IPS-18a (cell line): ENCODE measurements at regions not wholly inside any gene's neighbourhood (a gene's known extent, or its start where the extent isn't known, plus 50 kb on each side); places are given as distances from the start of the nearest gene placed in this dataset.

Experiments
- H3K27ac ChIP-seq: one replicate; pipeline ENCODE4 v1.5.1; 2013; ENCODE audit warnings: low read length
- H3K27me3 ChIP-seq: one replicate; pipeline ENCODE4 v1.6.1; 2013; ENCODE audit warnings: mild to moderate bottlenecking, low read length; ENCODE audit not compliant: control insufficient read depth, insufficient read depth
- H3K36me3 ChIP-seq: one replicate; pipeline ENCODE4 v1.6.1; 2013; ENCODE audit warnings: low read depth, low read length; ENCODE audit not compliant: control insufficient read depth
- H3K4me1 ChIP-seq: one replicate; pipeline ENCODE4 v1.6.1; 2013; ENCODE audit warnings: low read depth, low read length; ENCODE audit not compliant: control insufficient read depth
- H3K4me3 ChIP-seq: one replicate; pipeline ENCODE4 v1.5.1; 2013; ENCODE audit warnings: low read length
- H3K9ac ChIP-seq: one replicate; pipeline ENCODE4 v1.6.1; 2013; ENCODE audit warnings: mild to moderate bottlenecking, low read length, moderate library complexity
- H3K9me3 ChIP-seq: one replicate; pipeline ENCODE4 v1.6.1; 2013; ENCODE audit warnings: low read depth, low read length; ENCODE audit not compliant: control insufficient read depth

- no peak overlapping the region for H3K9ac ChIP-seq
- no peak overlapping the region for H3K4me3 ChIP-seq
- no peaks in the 10 kb centered on the region for H3K27me3 ChIP-seq
- H3K9me3 ChIP-seq, result no peaks in the 10 kb centered on the region
- no peak overlapping the region for H3K27ac ChIP-seq
- H3K36me3 ChIP-seq, result no peaks in the 10 kb centered on the region
- peaks cover 5% of the 10 kb centered on the region for H3K4me1 ChIP-seq
Measured at GRCh38 chr15:77709135-77709886, 76.6 kb upstream of the LINGO1 start.

- H3K4me1 ChIP-seq, result no peaks in the 10 kb centered on the region
- H3K9ac ChIP-seq, result no peak overlapping the region
- no peak overlapping the region for H3K4me3 ChIP-seq
- H3K36me3 ChIP-seq, result no peaks in the 10 kb centered on the region
- H3K9me3 ChIP-seq, result no peaks in the 10 kb centered on the region
- no peaks in the 10 kb centered on the region for H3K27me3 ChIP-seq
- no peak overlapping the region for H3K27ac ChIP-seq
Measured at GRCh38 chr15:77706482-77707244, 74.0 kb upstream of the LINGO1 start.

GRCh38 chr15:77702211-77702957 lies 69.7 kb upstream of the LINGO1 start:
- H3K36me3 ChIP-seq, result no peaks in the 10 kb centered on the region
- H3K4me1 ChIP-seq, result no peaks in the 10 kb centered on the region
- no peaks in the 10 kb centered on the region for H3K9me3 ChIP-seq
- no peak overlapping the region for H3K27ac ChIP-seq
- H3K27me3 ChIP-seq, result no peaks in the 10 kb centered on the region
- no peak overlapping the region for H3K4me3 ChIP-seq
- H3K9ac ChIP-seq, result no peak overlapping the region

- Histone ChIP-seq H3K27me3 (no peaks in the 10 kb centered on the region), H3K27ac (no peak overlapping the region), H3K9me3 (no peaks in the 10 kb centered on the region), H3K9ac (no peak overlapping the region), H3K36me3 (no peaks in the 10 kb centered on the region), H3K4me3 (no peak overlapping the region), H3K4me1 (no peaks in the 10 kb centered on the region)
Measured at GRCh38 chr15:77698481-77698880, 65.8 kb upstream of the LINGO1 start.

- H3K9me3 ChIP-seq, result no peaks in the 10 kb centered on the region
- H3K27ac ChIP-seq, result no peak overlapping the region
- H3K4me1 ChIP-seq, result no peaks in the 10 kb centered on the region
- H3K27me3 ChIP-seq, result no peaks in the 10 kb centered on the region
- H3K9ac ChIP-seq, result no peak overlapping the region
- no peaks in the 10 kb centered on the region for H3K36me3 ChIP-seq
- H3K4me3 ChIP-seq, result no peak overlapping the region
Measured at GRCh38 chr15:77697893-77698292, 65.2 kb upstream of the LINGO1 start.

GRCh38 chr15:77696871-77697270 lies 64.2 kb upstream of the LINGO1 start:
- Histone ChIP-seq H3K36me3 (no peaks in the 10 kb centered on the region), H3K4me3 (no peak overlapping the region), H3K9me3 (no peaks in the 10 kb centered on the region), H3K27ac (no peak overlapping the region), H3K4me1 (no peaks in the 10 kb centered on the region), H3K9ac (no peak overlapping the region), H3K27me3 (no peaks in the 10 kb centered on the region)

- no peaks in the 10 kb centered on the region for H3K36me3 ChIP-seq
- no peak overlapping the region for H3K9ac ChIP-seq
- no peaks in the 10 kb centered on the region for H3K9me3 ChIP-seq
- H3K4me1 ChIP-seq, result no peaks in the 10 kb centered on the region
- H3K4me3 ChIP-seq, result no peak overlapping the region
- no peak overlapping the region for H3K27ac ChIP-seq
- H3K27me3 ChIP-seq, result no peaks in the 10 kb centered on the region
Measured at GRCh38 chr15:77695961-77696582, 63.4 kb upstream of the LINGO1 start.

GRCh38 chr15:77695548-77695947 lies 62.8 kb upstream of the LINGO1 start:
- H3K36me3 ChIP-seq, result no peaks in the 10 kb centered on the region
- H3K9ac ChIP-seq, result no peak overlapping the region
- H3K4me1 ChIP-seq, result no peaks in the 10 kb centered on the region
- no peak overlapping the region for H3K4me3 ChIP-seq
- no peaks in the 10 kb centered on the region for H3K27me3 ChIP-seq
- H3K27ac ChIP-seq, result no peak overlapping the region
- H3K9me3 ChIP-seq, result no peaks in the 10 kb centered on the region

GRCh38 chr15:77693576-77693975 lies 60.9 kb upstream of the LINGO1 start:
- Histone ChIP-seq H3K9me3 (no peaks in the 10 kb centered on the region), H3K9ac (no peak overlapping the region), H3K36me3 (no peaks in the 10 kb centered on the region), H3K4me1 (no peaks in the 10 kb centered on the region), H3K4me3 (no peak overlapping the region), H3K27ac (no peak overlapping the region), H3K27me3 (no peaks in the 10 kb centered on the region)

- H3K9ac ChIP-seq, result no peak overlapping the region
- no peaks in the 10 kb centered on the region for H3K27me3 ChIP-seq
- no peaks in the 10 kb centered on the region for H3K4me1 ChIP-seq
- H3K27ac ChIP-seq, result no peak overlapping the region
- H3K9me3 ChIP-seq, result no peaks in the 10 kb centered on the region
- H3K4me3 ChIP-seq, result no peak overlapping the region
- H3K36me3 ChIP-seq, result no peaks in the 10 kb centered on the region
Measured at GRCh38 chr15:77692614-77693013, 59.9 kb upstream of the LINGO1 start.

- no peaks in the 10 kb centered on the region for H3K27me3 ChIP-seq
- no peaks in the 10 kb centered on the region for H3K36me3 ChIP-seq
Measured at GRCh38 chr15:77691607-77692006, 58.9 kb upstream of the LINGO1 start.

More at GRCh38 chr15:77691607-77692006, 58.9 kb upstream of the LINGO1 start:
- Histone ChIP-seq H3K27ac (no peak overlapping the region), H3K9ac (no peak overlapping the region), H3K4me1 (no peaks in the 10 kb centered on the region), H3K4me3 (no peak overlapping the region), H3K9me3 (no peaks in the 10 kb centered on the region)
